Stimulated activated CD4-positive, alpha-beta T cell treated with anti-CD3 and anti-CD28 coated beads, Interleukin-12 subunit alpha, Interleukin-12 subunit beta, amount 100 ng/mL, for 48 hours (primary cell): ENCODE measurements at regions not wholly inside any gene's neighbourhood (a gene's known extent, or its start where the extent isn't known, plus 50 kb on each side); places are given as distances from the start of the nearest gene placed in this dataset.

Experiments
- DNase-seq, 3 donors: peaks; one replicate each; pipeline ENCODE4 v3.0.0-alpha.2; 2020; ENCODE audit warnings: low read depth in 2 of 3, low spot score in 1 of 3

DNA sequence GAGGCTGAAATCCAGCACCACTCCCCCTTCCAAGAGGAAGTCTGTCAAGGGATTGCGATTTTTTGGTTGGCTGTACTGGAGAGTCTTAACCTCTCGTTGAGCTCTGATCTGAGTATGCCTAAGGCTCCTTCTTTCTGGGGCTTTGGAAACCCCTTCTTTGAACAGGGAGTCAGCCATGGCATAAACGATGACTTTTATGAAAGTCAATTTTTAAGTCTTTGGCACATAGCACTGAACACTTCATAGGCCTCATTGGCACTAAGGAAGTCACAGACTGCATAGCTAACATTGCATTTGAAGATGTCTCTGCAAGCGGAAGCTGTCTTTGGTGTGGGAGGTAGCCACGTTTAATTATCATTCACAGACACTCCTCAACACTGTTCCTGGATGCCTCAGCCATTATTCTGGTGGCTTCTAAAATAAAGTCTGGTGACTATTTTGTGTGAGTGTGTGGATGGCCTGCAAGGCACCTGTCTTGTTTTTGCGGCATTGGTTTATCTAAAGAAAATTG, 148.2 kb upstream of the NCK2 start:
- DNase-seq: no peak

DNA sequence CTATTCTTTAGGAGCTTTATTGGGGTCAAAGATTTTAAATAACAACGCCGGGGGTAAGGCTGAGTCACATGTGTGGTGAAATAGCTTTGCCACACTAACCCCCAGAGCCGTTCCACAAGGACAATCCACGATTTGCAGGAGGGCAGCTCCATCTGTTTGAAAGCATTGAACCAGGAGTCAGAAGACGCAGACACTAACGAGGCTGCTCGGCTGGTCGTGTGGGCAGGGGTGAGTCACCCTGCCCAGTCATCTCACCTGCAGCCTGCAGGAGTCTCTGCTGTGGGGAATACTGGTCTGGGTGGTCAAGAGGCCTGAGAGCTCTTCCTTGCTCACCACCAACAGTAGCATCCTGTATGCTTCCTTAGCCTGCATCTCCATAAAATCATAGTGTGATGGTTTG, 149.2 kb upstream of the NCK2 start:
- DNase-seq: peak in 1 of 3 donors; percentile 11

DNA sequence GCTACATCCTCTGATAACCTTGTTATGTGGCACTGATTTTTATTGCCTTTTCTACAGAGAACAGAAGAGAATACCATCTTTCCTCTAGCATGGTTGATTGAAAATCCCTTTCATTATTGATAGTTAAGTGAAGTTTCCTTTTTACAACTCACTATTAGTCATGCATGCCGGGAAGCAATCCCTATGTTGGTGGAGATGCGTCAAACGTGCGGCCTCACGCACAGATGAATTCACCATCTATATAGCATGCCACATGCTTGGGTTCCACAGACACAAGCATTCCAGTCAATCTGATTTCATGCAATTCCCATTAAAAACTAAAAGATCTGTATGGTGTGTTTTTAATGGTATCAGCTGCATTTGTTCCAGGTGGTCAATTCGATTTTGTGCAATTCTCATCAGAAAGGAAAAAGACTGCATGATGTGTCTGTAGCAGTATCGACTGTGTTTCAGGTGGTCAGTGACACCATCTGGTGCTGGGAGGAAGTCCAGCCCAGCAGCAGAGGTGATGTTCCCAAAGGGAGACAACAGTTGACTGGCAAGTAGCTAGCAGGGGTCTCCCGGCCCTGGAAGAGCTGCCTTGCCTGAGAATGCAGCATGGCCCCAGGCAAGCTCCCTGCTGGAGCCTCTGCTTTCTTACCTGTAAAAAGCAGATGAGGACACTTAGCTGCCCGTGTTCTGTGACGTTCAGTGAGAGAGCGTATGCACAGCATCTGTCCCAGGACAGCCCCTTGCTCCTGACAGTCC, 151.3 kb upstream of the NCK2 start:
- DNase-seq: no peak

DNA sequence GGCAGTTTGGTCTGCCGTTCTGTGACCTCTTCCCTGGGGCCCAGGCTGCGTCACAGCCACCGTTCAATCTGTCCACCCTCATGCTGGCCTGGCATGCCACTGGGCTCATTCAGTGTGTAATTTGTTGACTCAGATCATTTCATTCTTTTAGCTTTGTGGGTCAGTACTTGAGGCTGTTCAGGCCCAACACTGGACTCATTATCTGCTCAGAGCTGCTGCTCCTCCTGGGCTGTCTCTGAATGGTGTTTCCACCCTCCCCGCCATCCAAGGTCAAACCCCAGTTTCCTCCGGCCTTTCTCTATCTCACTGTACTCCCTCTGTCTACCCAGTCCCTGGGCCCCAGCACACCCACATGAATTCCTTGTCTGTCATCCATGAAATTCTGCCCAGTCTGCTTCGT, 152.4 kb upstream of the NCK2 start:
- DNase-seq: no peak

DNA sequence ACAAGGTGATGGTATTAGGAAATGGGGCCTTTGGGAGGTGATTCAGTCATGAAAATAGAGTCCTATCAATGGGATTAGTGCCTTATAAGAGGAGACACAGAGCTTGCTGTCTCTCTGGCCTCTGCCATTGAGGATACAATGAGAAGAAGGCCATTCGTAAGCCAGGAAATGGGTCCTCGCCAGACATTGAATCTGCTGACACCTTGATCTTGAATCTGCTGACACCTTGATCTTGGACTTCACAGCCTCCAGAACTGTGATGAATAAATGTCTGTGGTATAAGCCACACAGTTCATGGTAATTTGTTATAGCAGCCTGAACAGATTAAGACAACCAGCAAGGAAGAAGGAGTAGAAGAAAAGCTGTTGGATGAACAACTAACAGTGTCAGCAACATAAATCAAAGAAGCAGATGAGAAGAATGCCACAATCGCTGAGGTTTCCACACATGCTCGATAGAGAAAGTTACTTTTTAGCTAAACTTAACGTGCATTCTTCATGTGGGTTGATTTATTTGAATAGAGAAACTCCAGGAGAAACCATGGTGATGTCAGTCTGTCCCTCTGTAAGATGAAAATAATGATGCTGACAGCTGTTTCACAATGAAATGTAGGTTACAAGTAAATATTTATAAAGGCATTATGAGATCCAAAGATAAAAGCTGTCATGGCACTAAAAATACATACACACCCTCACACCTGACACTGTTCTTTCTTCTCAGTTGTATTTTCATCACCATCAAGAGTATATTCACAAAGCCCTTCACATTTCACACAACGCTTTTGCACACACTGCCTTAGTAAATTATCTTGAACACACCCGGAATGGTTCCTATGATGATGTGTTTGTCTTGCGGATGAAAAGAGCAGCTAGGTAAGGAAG, 153.7 kb upstream of the NCK2 start:
- DNase-seq: no peak

DNA sequence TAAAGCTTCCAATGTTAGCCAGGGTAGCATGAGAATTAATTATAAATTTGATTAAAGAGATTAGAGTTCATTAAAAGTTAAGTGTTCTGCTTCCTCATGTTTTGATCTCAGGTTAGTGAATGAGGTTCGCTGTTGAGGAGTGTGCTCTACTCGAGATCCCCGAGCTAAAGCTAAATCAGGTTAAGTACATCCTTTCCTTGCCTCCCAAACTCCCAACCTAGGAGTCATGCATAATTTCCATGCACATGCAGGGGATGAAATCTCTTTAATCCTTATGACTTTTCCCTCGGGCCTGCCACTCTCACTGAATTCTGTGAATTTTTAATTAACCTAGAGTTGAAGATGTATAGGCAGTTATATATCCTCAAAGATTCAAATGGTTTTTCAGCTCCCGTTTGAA, 156.1 kb upstream of the NCK2 start:
- no peak for DNase-seq

DNA sequence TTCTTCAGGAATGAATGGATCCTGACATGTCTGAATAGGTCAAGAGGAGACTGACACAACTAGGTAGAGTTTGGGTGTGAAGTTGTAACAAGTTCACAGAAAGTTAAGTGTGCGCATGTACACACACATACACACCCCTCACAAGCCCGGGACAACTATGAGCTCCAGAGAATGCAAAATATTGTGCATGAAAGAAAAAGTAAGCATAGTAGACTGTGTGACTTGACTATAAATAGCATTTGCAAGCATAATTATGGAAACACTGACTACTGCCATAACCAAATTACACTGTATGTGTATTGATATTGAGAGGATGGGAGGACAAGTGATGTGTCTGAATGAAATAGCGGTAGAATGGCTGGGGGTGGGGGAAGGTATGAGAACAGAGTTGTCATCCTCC, 157.1 kb upstream of the NCK2 start:
- no peak for DNase-seq

DNA sequence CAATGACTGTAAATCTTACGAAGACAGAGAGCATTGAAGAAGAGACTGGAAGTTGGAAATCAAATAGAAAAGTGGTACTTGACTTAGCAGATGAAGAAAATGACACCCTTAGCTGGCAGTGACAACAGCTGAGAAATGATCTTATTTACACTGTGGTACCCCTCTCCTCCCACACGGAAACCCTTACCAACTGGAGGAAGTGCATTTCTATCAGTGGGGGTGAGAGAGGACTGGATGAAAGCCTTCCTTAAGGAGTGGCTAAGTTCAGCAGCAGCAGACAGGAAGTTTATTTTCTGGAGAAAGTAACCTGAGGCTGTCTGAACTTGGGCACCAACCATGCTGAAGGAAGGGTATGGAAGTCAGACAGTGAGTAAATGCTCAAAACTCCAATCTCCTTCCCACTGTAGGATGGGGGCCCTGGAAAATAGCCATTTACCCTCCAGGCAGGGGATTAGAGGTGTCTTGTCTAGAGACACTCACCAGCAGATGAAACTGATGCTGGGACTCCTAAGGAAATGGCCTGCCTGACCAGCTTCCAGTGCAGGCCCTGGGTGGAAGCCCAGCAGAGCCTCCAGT, 160.2 kb upstream of the NCK2 start:
- DNase-seq: no peak

DNA sequence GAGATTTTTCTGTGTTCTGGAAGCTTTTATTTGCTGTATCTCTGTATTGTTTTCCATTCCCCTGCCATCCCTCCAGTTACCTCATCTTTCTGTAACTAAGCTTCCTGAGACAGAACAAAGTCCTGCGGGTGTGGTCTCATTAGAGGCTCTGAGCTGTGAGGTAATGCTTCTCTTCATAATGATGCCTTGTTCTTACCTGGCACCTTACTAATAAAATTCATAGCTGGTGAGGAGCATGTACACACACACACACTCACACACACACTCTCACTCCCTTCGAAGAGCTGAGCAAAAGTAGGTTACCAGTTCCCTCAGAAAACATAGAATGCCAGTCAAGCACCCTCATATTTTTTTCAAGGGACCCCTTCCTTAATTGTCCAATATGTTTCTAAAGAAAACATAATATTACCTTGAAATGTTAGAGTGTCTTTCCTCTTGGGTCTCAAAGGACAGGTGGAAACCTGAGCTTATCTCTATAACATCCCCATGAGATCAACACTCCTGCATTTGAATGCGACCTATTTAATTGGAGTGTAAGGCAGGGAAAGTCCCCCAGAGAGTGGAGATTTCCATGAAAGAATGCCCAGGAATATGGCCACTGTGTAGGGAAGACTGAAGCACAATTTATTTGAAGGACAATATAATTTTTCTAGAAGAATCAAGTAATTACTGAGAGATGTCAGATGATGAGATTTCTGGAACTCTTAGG, 161.6 kb upstream of the NCK2 start:
- DNase-seq: no peak

DNA sequence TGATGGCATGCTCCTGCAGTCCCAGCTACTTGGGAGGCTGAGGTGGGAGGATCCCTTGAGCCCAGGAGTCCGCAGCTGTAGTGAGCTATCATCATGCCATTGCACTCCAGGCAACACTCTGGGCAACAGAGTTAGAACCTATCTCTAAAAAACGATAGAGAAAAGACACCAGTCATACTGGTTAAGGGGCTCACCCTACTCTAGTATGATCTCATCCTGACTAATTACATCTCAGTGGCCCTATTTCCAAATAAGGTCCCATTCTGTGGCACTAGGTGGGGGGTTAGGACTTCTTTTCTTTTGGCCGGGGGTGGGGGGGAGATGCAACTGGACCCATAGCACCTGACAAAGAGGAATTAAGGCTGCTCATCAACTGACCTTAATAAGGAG, 163.2 kb upstream of the NCK2 start:
- no peak for DNase-seq

DNA sequence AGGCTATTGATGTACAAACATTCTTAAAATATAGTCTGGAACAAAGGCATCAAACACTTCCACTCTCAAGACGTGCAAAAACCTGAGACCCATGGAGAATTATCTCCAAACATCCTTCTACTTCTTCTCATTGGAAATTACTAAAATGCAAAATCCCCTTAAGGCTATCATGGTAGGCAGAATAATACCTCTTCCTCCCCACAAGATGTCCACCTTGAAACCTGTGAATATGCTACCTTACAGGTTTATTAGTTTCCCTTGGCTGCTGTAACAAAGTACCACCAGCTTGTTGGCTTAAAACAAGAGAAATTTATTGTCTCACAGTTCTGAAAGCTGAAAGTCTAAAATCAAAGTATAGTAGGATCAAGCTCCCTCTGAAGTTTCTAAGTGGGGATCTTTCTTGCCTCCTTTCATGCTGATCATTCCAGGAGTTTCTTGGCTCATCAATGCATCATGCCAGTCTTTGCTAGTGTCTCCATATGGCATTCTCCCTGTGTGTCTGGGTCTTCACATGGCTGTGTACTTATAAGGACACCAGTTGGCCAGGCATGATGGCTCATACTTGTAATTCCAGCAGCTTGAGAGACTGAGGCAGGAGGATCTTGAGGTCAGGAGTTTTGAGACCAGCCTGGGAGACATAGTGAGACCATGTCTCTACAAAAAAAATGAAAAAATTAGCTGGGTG, 163.7 kb upstream of the NCK2 start:
- no peak for DNase-seq

DNA sequence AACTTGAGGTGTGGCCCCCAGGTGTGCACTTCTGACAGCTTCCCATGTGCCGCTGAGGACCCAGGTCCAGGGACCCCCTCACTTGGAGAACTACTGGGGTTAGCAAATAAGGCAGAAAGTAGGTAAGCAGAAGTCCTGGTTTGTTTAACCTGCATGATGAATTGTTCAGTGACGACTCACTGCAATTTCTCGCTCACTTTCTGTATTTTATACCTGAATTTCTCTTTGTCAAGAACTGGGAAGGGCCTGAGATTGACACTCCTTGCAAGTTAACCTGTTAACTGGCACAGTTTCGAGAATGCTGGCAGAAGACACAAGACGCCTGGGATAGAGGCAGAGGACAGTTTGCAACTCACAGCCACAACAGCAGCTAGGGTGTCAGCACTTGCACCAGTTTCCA, 164.5 kb upstream of the NCK2 start:
- DNase-seq: no peak

DNA sequence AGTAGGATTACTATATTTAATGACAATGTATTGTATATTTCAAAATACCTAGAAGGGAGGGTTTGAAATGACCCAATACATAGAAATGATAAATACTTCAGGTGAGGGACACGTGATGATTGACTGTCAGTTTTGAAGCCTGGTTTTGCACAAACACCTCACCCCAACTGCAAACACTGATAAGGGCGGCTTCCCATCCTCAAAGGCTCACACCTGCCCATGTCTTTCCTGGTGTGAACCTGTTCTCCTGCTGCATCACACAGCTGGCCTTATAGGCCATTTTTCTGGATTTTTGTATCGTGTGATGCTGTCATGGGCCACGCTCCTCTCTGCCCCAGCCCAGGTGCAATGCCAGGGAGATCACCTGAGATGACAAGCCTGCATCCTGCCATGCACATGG, 166.5 kb upstream of the NCK2 start:
- DNase-seq: no peak

DNA sequence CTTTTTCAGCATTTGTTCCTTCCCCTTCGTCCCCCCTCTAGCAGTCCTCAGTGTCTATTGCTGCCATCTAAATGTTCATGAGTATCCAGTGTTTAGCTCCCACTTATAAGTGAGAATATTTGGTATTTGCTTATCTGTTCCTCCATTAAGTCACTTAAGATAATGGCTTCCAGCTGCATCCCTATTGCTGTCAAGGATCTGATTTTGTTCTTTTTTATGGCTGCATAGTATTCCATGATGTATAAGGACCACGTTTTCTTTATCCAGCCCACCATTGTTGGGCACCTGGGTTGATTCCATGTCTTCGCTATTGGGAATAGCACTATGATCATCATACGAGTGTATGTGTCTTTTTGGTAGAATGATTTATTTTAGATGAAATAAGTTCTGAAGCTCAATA, 166.9 kb upstream of the NCK2 start:
- DNase-seq: no peak

DNA sequence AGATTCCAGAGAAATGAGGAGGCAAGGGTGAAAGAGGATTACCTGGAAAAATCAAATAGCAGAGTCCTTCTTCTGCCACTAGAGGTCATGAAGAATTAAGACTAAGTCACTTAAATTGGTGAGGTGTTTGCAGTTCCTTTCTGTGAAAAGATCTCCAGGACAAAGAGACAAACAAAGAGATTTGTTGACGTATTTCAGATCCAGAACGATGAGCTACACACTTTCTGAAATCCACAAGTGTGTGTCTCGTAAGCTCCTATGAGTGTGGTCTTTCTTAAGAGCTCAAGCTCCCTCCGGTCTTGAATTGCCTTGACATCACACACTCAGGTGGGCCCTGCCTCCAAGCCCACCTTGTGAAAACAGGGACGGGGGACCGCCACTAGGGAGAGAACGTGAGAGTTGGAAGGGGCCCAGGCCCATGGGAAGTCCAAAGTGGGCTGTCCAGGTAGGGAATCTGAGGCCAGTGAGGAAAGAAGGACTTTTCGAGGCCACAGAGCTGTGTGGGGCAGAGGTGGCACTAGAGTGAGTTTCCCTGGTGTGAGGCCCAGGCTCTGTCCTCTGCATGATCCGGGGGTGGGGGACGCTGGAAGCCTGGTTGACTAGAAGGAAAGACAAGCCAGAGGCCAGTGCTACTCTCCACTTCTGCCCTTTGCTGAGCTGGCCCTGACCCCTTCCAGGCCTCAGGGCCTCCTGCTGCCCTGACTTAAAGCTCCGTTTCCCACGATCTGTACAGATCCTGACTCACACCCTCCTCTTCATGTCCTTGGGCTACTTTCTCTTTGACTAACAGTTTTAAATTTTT, 168.1 kb upstream of the NCK2 start:
- DNase-seq: no peak

DNA sequence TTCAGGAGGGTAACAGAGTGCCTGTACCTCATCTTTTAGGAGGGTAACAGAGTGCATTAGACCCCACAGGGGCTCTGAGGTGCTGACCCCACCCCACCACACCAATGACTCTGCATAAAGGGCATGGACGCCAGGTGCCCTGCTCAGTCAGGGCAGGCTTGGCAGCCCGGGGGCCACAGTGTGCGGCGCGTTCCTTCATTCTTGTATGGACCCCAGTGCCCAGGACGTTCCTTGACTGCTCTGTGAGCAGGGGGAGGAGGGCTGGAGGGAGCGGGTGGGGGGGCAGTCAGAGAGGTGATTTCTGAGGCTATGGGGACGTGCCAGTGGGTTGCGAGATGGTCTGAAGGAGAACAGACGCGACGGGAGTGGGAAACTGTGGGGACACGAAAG, 168.7 kb upstream of the NCK2 start:
- DNase-seq: no peak

DNA sequence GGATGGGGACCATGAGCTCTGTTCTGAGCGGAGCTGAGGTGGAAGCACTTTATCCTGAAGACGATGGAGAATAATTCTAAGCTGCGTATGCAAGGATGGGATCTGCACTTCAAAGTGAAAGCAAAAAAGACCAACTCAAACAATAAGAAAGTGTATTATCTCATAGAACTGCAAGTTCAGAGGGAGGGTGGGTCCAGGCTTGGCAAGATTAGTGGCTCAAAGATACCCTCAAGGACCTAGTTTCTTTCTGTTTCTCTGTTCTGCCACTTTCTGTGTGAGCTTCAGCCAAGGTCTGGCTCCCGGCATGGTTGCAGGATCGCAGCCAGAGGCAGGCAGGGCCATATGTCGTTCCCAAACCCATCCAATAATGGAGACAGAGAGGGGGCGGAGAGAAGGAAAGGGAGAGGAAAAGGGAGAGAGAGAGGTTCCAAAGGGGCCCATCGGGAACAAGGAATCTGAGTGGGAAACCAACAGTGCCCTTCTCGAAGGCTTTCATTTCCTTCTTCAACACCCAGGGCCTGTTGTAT, 169.2 kb upstream of the NCK2 start:
- DNase-seq: no peak

DNA sequence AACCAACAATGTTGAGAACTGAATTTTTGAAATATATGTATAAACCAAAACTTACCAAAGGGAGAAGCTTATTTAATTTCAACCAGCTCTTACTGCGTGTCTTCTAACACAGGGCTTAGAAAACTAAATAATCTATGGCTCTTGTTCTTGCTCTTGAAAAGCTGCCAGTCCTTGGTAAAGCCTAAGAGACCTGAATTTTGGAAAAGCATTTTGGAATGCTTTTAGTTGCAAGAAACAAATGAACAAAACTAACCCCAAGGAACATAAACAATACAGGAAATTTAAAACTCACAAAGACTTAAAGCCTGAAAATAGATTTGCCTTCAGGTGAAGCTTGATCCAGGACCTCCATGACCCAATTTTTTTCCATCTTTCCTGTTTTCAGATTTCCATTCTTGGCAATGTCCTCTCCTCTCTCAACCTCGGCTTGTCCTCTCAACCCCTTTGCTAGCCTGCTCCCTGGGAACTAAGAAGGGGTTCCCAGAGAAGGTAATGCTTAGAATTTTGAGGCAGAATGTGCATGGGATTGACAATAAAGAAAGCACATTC, 169.8 kb upstream of the NCK2 start:
- DNase-seq: no peak

DNA sequence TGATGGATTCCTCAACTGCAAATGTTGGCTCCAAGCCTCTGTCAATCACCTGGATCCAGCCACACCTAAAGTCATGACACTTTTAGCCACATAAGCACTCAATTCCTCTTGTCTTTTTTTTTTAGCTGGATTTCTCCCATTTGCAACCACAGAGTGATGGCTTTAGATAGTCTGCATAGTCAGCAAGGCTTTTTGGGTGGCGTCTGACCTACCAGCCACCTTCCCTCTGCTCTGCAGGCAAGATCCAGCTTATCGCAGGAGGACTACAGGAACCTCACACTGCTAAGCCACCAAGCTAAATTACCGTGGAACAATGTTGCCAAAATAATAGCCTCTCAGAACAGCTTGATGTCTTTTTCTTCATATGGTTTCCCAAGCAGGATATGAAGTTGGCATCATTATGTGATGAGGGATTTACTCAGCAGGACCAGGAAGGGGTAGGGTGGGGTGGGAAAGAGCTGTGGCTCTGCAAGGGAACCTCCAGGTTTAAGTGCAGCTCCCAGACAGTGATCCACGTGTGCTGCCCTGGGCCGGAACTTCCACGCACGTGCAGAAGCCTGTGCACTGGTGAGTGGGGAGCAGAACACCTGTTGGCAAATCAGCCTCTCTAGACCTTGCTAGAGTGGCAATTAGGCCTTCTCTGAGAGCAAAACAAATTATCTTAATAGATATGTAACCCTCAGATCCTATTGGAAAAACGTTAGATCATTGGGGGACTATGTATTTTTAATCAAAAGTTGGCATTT, 170.6 kb upstream of the NCK2 start:
- no peak for DNase-seq
